K562 (cell line): ENCODE measurements at regions not wholly inside any gene's neighbourhood (a gene's known extent, or its start where the extent isn't known, plus 50 kb on each side); places are given as distances from the start of the nearest gene placed in this dataset.

Experiments used
- ADNP ChIP-seq: fragments of 200-800 bp; sonication (Bioruptor generic); IDR thresholded peaks from 2 replicates; pipeline ENCODE4 v1.6.1; 2016; ENCODE audit warnings: missing genetic modification characterization, missing compliant biosample characterization
- ARID3A ChIP-seq: IDR thresholded peaks from 2 replicates; pipeline ENCODE4 v1.6.1; 2012; ENCODE audit warnings: low read depth, low read length, improper control_type of control experiment, borderline replicate concordance
- CEBPZ ChIP-seq: fragments of 150-350 bp; IDR thresholded peaks from 2 replicates; pipeline ENCODE4 v1.6.1; 2014; ENCODE audit warnings: low read depth, mild to moderate bottlenecking, low read length, borderline replicate concordance
- CREB3L1 ChIP-seq: fragments of 450-650 bp; IDR thresholded peaks from 2 replicates; pipeline ENCODE4 v1.6.1; 2014; ENCODE audit warnings: low read depth, mild to moderate bottlenecking, moderate library complexity, borderline replicate concordance
- CREB5 ChIP-seq: fragments of 250-450 bp; sonication (Bioruptor Pico); IDR thresholded peaks from 2 replicates; pipeline ENCODE4 v1.5.0; 2020; ENCODE audit warnings: mild to moderate bottlenecking
- LEF1 ChIP-seq: fragments of 450-650 bp; IDR thresholded peaks from 2 replicates; pipeline ENCODE4 v1.6.1; 2016; ENCODE audit warnings: mild to moderate bottlenecking
- NR1H2 ChIP-seq: sonication (generic); formaldehyde crosslinking; IDR thresholded peaks from 2 replicates; pipeline ENCODE4 v1.4.0; 2020; ENCODE audit warnings: mild to moderate bottlenecking, missing genetic modification reagents
- POU5F1 ChIP-seq: fragments of 150-350 bp; IDR thresholded peaks from 2 replicates; pipeline ENCODE4 v1.6.1; 2014; ENCODE audit warnings: borderline replicate concordance, low read length, low read depth, mild to moderate bottlenecking; ENCODE audit not compliant: partially characterized antibody
- RFX1 ChIP-seq: fragments of 450-650 bp; IDR thresholded peaks from 2 replicates; pipeline ENCODE4 v1.6.1; 2016; ENCODE audit warnings: mild to moderate bottlenecking, moderate library complexity
- RFX7 ChIP-seq: fragments of 250-450 bp; sonication (Bioruptor Pico); IDR thresholded peaks from 2 replicates; pipeline ENCODE4 v1.5.1; 2021; ENCODE audit warnings: mild to moderate bottlenecking
- SMAD1 ChIP-seq: fragments of 150-350 bp; IDR thresholded peaks from 2 replicates; pipeline ENCODE4 v1.6.1; 2014; ENCODE audit warnings: low read length, low read depth; ENCODE audit not compliant: partially characterized antibody
- SRSF7 ChIP-seq: fragments of 200-400 bp; formaldehyde crosslinking; optimal IDR thresholded peaks from 2 replicates; pipeline ENCODE3; 2017; ENCODE audit warnings: mild to moderate bottlenecking, low read depth, low read length
- TGIF2 ChIP-seq: sonication (generic); formaldehyde crosslinking; IDR thresholded peaks from 2 replicates; pipeline ENCODE4 v1.8.1; 2022; ENCODE audit warnings: mild to moderate bottlenecking, missing genetic modification reagents, moderate library complexity
- ZEB2 ChIP-seq: fragments of 450-650 bp; IDR thresholded peaks from 2 replicates; pipeline ENCODE4 v1.6.1; 2016
- ZNF175 ChIP-seq: fragments of 200-800 bp; sonication (Bioruptor generic); IDR thresholded peaks from 2 replicates; pipeline ENCODE4 v1.6.1; 2016; ENCODE audit warnings: low read depth, mild to moderate bottlenecking, missing genetic modification characterization, missing compliant biosample characterization
- ZNF449 ChIP-seq: fragments of 250-450 bp; sonication (Bioruptor Pico); IDR thresholded peaks from 2 replicates; pipeline ENCODE4 v1.8.0; 2022; ENCODE audit warnings: moderate library complexity, mild to moderate bottlenecking, inconsistent platforms
- ZNF764 ChIP-seq: fragments of 250-450 bp; sonication (Bioruptor Pico); IDR thresholded peaks from 2 replicates; pipeline ENCODE4 v1.4.0; 2020; ENCODE audit warnings: low read depth, mild to moderate bottlenecking, moderate library complexity
- ZNF766 ChIP-seq: fragments of 200-800 bp; sonication (Bioruptor generic); conservative IDR thresholded peaks from 2 replicates; pipeline ENCODE4 v1.6.1; 2016; ENCODE audit warnings: missing genetic modification characterization, missing compliant biosample characterization
- ZNF79 ChIP-seq: fragments of 250-450 bp; sonication (Bioruptor Pico); IDR thresholded peaks from 2 replicates; pipeline ENCODE4 v1.4.0; 2020; ENCODE audit warnings: low read depth, mild to moderate bottlenecking, moderate library complexity
- ZNF830 ChIP-seq: fragments of 250-450 bp; sonication (Bioruptor Pico); IDR thresholded peaks from 2 replicates; pipeline ENCODE4 v1.5.0; 2021; ENCODE audit warnings: mild to moderate bottlenecking

GRCh38 chr6:26205161-26205624 lies 118.0 kb downstream of the HFE start (continued):
- TF ChIP-seq CREB5 (CRISPR knock-in tag) (peak; percentile 92), ZNF766 (CRISPR knock-in tag) (no peak), SMAD1 (no peak), ZNF79 (no peak), ZNF830 (CRISPR knock-in tag) (peak; percentile 91; the same call in 1 of the 2 replicates), RFX1 (0 out of 2 replicates have a peak, but pooled peaks have one; percentile 13), LEF1 (no peak; the same call in 1 of the 2 replicates), ZNF175 (peak; percentile 14; the same call in 1 of the 2 replicates), ARID3A (no peak), CREB3L1 (no peak), TGIF2 (CRISPR knock-in tag) (no peak), CEBPZ (no peak), ADNP (tag) (no peak), ZEB2 (no peak), RFX7 (CRISPR knock-in tag) (peak; percentile 93), NR1H2 (CRISPR knock-in tag) (no peak), ZNF764 (CRISPR knock-in tag) (no peak), SRSF7 (no peak), ZNF449 (CRISPR knock-in tag) (no peak; the same call in 1 of the 2 replicates), POU5F1 (no peak)
